ENCODE measurements at regions not wholly inside any gene's neighbourhood (a gene's known extent, or its start where the extent isn't known, plus 50 kb on each side); places are given as distances from the start of the nearest gene placed in this dataset.

GRCh38 chr6:40760887-40761286 lies 173.7 kb upstream of the LRFN2 start:
- in situ Hi-C loops (cut with MboI; ENCODE audit: low pct_unique_long_range_greater_than_20kb, low sequenced_read_pairs, unreplicated experiment): no loop called here
- no peak for DNase-seq (ENCODE audit: low spot score)
- no peak for TF ChIP-seq CTCF (IDR thresholded peaks at IDR 0.05; ENCODE audit: extremely low read depth, insufficient read depth, missing control alignments)

GRCh38 chr6:40759838-40760237 lies 172.7 kb upstream of the LRFN2 start:
- in situ Hi-C loops (cut with MboI; ENCODE audit: low pct_unique_long_range_greater_than_20kb, low sequenced_read_pairs, unreplicated experiment): no loop called here
- no peak for DNase-seq (ENCODE audit: low spot score)
- no peak for TF ChIP-seq CTCF (IDR thresholded peaks at IDR 0.05; ENCODE audit: extremely low read depth, insufficient read depth, missing control alignments)

GRCh38 chr6:40759264-40759663 lies 172.1 kb upstream of the LRFN2 start:
- no peak for DNase-seq (ENCODE audit: low spot score)
- TF ChIP-seq CTCF (IDR thresholded peaks at IDR 0.05; ENCODE audit: extremely low read depth, insufficient read depth, missing control alignments): no peak
- in situ Hi-C loops (cut with MboI; ENCODE audit: low pct_unique_long_range_greater_than_20kb, low sequenced_read_pairs, unreplicated experiment): no loop called here

- DNase-seq (ENCODE audit: low spot score): no peak
- in situ Hi-C loops (cut with MboI; ENCODE audit: low pct_unique_long_range_greater_than_20kb, low sequenced_read_pairs, unreplicated experiment): no loop called here
- TF ChIP-seq CTCF (IDR thresholded peaks at IDR 0.05; ENCODE audit: extremely low read depth, insufficient read depth, missing control alignments): no peak
These were observed 168.7 kb upstream of the LRFN2 start for GRCh38 chr6:40755749-40756452.

GRCh38 chr6:40755046-40755681 lies 168.0 kb upstream of the LRFN2 start:
- no peak for TF ChIP-seq CTCF (IDR thresholded peaks at IDR 0.05; ENCODE audit: extremely low read depth, insufficient read depth, missing control alignments)
- in situ Hi-C loops (cut with MboI; ENCODE audit: low pct_unique_long_range_greater_than_20kb, low sequenced_read_pairs, unreplicated experiment): no loop called here
- no peak for DNase-seq (ENCODE audit: low spot score)

GRCh38 chr6:40754461-40755045 lies 167.4 kb upstream of the LRFN2 start:
- TF ChIP-seq CTCF (IDR thresholded peaks at IDR 0.05; ENCODE audit: extremely low read depth, insufficient read depth, missing control alignments): no peak
- in situ Hi-C loops (cut with MboI; ENCODE audit: low pct_unique_long_range_greater_than_20kb, low sequenced_read_pairs, unreplicated experiment): no loop called here
- DNase-seq (ENCODE audit: low spot score): no peak
